ENCODE measurements at regions not wholly inside any gene's neighbourhood (a gene's known extent, or its start where the extent isn't known, plus 50 kb on each side); places are given as distances from the start of the nearest gene placed in this dataset.
"Not testable (repeated sequence)": the region's sequence is repeated elsewhere in the genome, so short reads cannot be mapped to it uniquely, and the experiment has no call there.

GRCh38 chr3:75886971-75887526 is 101.7 kb upstream of the ZNF717 start:
- H3K4me3 ChIP-seq (ENCODE audit: low read depth, low read length): no peak overlapping the region
- no peaks in the 10 kb centered on the region for H3K36me3 ChIP-seq (ENCODE audit: control insufficient read depth, insufficient read depth, low read length)
- no peaks in the 10 kb centered on the region for H3K27me3 Mint-ChIP-seq (ENCODE audit: insufficient read depth, unreplicated experiment)
- H3K36me3 Mint-ChIP-seq (ENCODE audit: insufficient read depth, unreplicated experiment): no peaks in the 10 kb centered on the region
- no peaks in the 10 kb centered on the region for H3K27me3 ChIP-seq (replicated peaks; ENCODE audit: control insufficient read depth, insufficient read depth, low read length)
- no peaks in the 10 kb centered on the region for H3K4me1 ChIP-seq
- H3K27ac Mint-ChIP-seq (ENCODE audit: unreplicated experiment): no peak overlapping the region
- intact Hi-C loops (cut with micrococcal nuclease; ENCODE audit: unreplicated experiment): no loop called here
- no peak overlapping the region for H3K4me3 Mint-ChIP-seq (ENCODE audit: unreplicated experiment)
- POLR2A ChIA-PET: no interaction called here
- no peaks in the 10 kb centered on the region for H3K9me3 Mint-ChIP-seq (ENCODE audit: unreplicated experiment)
- CTCF ChIA-PET: no interaction called here
- DNase-seq: no peak
- H3K9me3 ChIP-seq: no peaks in the 10 kb centered on the region
- no TSS peak for BruUV-seq (replicated peaks)
- no peaks in the 10 kb centered on the region for H3K4me1 Mint-ChIP-seq (ENCODE audit: low read depth, unreplicated experiment)
- no peak for TF ChIP-seq CTCF (IDR thresholded peaks at IDR 0.05; ENCODE audit: insufficient read depth in 1 of 2, low read depth in 1 of 2, low read length in 1 of 2, severe bottlenecking in 1 of 2, unreplicated experiment in 1 of 2)

GRCh38 chr3:75894234-75894633 is 108.9 kb upstream of the ZNF717 start:
- intact Hi-C loops (cut with micrococcal nuclease; ENCODE audit: unreplicated experiment): no loop called here
- BruUV-seq (replicated peaks): no TSS peak
- H3K27me3 ChIP-seq (replicated peaks; ENCODE audit: control insufficient read depth, insufficient read depth, low read length): no peaks in the 10 kb centered on the region
- H3K36me3 Mint-ChIP-seq (ENCODE audit: insufficient read depth, unreplicated experiment): no peaks in the 10 kb centered on the region
- H3K4me3 ChIP-seq (ENCODE audit: low read depth, low read length): no peak overlapping the region
- no peaks in the 10 kb centered on the region for H3K9me3 ChIP-seq
- no peaks in the 10 kb centered on the region for H3K4me1 ChIP-seq
- H3K27ac Mint-ChIP-seq (ENCODE audit: unreplicated experiment): no peak overlapping the region
- no peaks in the 10 kb centered on the region for H3K36me3 ChIP-seq (ENCODE audit: control insufficient read depth, insufficient read depth, low read length)
- no peaks in the 10 kb centered on the region for H3K27me3 Mint-ChIP-seq (ENCODE audit: insufficient read depth, unreplicated experiment)
- ChIA-PET CTCF (no interaction called here), POLR2A (no interaction called here)
- H3K9me3 Mint-ChIP-seq (ENCODE audit: unreplicated experiment): no peaks in the 10 kb centered on the region
- DNase-seq: no peak
- no peak overlapping the region for H3K4me3 Mint-ChIP-seq (ENCODE audit: unreplicated experiment)
- no peak for TF ChIP-seq CTCF (IDR thresholded peaks at IDR 0.05; ENCODE audit: insufficient read depth in 1 of 2, low read depth in 1 of 2, low read length in 1 of 2, severe bottlenecking in 1 of 2, unreplicated experiment in 1 of 2)
- H3K4me1 Mint-ChIP-seq (ENCODE audit: low read depth, unreplicated experiment): no peaks in the 10 kb centered on the region

GRCh38 chr3:75896265-75896664 is 110.9 kb upstream of the ZNF717 start:
- no peak for DNase-seq
- Histone ChIP-seq H3K27me3 (replicated peaks; ENCODE audit: control insufficient read depth, insufficient read depth, low read length) (no peaks in the 10 kb centered on the region), H3K36me3 (ENCODE audit: control insufficient read depth, insufficient read depth, low read length) (no peaks in the 10 kb centered on the region), H3K4me3 (ENCODE audit: low read depth, low read length) (no peak overlapping the region), H3K4me1 (no peaks in the 10 kb centered on the region), H3K9me3 (no peaks in the 10 kb centered on the region)
- no peaks in the 10 kb centered on the region for H3K4me1 Mint-ChIP-seq (ENCODE audit: low read depth, unreplicated experiment)
- BruUV-seq (replicated peaks): no TSS peak
- CTCF ChIA-PET: no interaction called here
- H3K27ac Mint-ChIP-seq (ENCODE audit: unreplicated experiment): no peak overlapping the region
- POLR2A ChIA-PET: no interaction called here
- H3K36me3 Mint-ChIP-seq (ENCODE audit: insufficient read depth, unreplicated experiment): no peaks in the 10 kb centered on the region
- TF ChIP-seq CTCF (IDR thresholded peaks at IDR 0.05; ENCODE audit: insufficient read depth in 1 of 2, low read depth in 1 of 2, low read length in 1 of 2, severe bottlenecking in 1 of 2, unreplicated experiment in 1 of 2): no peak
- no peaks in the 10 kb centered on the region for H3K9me3 Mint-ChIP-seq (ENCODE audit: unreplicated experiment)
- no peaks in the 10 kb centered on the region for H3K27me3 Mint-ChIP-seq (ENCODE audit: insufficient read depth, unreplicated experiment)
- no peak overlapping the region for H3K4me3 Mint-ChIP-seq (ENCODE audit: unreplicated experiment)
- intact Hi-C loops (cut with micrococcal nuclease; ENCODE audit: unreplicated experiment): no loop called here

GRCh38 chr3:75901446-75901845 is 116.1 kb upstream of the ZNF717 start:
- H3K36me3 ChIP-seq (ENCODE audit: control insufficient read depth, insufficient read depth, low read length); H3K9me3 Mint-ChIP-seq (ENCODE audit: unreplicated experiment); H3K4me3 ChIP-seq (ENCODE audit: low read depth, low read length); H3K36me3 Mint-ChIP-seq (ENCODE audit: insufficient read depth, unreplicated experiment); CTCF ChIA-PET; H3K4me1 Mint-ChIP-seq (ENCODE audit: low read depth, unreplicated experiment); H3K27ac Mint-ChIP-seq (ENCODE audit: unreplicated experiment); H3K27me3 ChIP-seq (replicated peaks; ENCODE audit: control insufficient read depth, insufficient read depth, low read length); H3K4me1 ChIP-seq; H3K9me3 ChIP-seq; H3K4me3 Mint-ChIP-seq (ENCODE audit: unreplicated experiment); H3K27me3 Mint-ChIP-seq (ENCODE audit: insufficient read depth, unreplicated experiment); intact Hi-C loops (cut with micrococcal nuclease; ENCODE audit: unreplicated experiment); DNase-seq; POLR2A ChIA-PET; BruUV-seq (replicated peaks): not testable (repeated sequence)

All from Caco-2 (cell line).